ENCODE measurements at regions not wholly inside any gene's neighbourhood (a gene's known extent, or its start where the extent isn't known, plus 50 kb on each side); places are given as distances from the start of the nearest gene placed in this dataset.
A peak's percentile ranks its signal among the peaks of the same experiment; 100 is the strongest.

DNA sequence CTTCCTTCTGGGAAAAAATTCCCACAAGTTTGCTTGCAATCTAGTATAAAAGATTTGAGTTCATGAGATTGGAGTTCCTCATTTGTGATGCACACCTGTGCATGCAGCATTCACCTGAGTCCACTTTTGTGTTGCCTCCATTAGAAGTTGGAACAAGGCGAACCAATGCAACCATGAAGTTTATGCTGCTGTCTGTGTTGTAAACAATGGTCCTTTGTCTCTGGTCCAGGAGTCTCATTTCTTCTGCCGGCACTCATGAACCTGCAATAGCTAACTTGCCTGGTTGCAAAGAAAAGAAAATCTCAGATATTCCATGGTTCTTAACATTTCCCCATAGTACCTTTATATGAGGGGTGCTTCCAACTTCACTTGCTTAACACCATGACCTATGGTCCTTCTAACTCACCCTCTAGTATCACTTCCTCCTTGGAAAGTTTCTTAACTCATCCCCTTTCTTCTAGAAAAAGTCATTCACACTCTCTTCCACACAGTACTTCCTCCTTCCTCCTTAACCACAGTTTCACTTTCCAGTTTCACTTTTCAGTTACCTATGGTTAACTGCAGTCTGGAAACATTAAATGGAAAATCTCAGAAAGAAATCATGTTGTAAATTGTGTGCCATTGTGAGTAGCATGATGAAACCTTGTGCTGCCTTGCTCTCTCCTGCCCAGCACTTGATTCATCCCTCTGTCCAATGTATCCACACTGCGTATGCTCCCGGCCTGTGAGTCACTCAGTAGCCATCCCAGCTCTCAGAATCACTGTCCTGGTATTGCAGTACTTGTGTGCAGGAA is 128.8 kb upstream of the TRIB2 start:
- peaks cover 12% of the 10 kb centered on the region for H3K4me1 Mint-ChIP-seq (ENCODE audit: low read depth)
- no peaks in the 10 kb centered on the region for H3K36me3 Mint-ChIP-seq (ENCODE audit: low read depth)
- TF ChIP-seq, protein P1, sequence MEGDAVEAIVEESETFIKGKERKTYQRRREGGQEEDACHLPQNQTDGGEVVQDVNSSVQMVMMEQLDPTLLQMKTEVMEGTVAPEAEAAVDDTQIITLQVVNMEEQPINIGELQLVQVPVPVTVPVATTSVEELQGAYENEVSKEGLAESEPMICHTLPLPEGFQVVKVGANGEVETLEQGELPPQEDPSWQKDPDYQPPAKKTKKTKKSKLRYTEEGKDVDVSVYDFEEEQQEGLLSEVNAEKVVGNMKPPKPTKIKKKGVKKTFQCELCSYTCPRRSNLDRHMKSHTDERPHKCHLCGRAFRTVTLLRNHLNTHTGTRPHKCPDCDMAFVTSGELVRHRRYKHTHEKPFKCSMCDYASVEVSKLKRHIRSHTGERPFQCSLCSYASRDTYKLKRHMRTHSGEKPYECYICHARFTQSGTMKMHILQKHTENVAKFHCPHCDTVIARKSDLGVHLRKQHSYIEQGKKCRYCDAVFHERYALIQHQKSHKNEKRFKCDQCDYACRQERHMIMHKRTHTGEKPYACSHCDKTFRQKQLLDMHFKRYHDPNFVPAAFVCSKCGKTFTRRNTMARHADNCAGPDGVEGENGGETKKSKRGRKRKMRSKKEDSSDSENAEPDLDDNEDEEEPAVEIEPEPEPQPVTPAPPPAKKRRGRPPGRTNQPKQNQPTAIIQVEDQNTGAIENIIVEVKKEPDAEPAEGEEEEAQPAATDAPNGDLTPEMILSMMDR (IDR thresholded peaks at IDR 0.05) = no peak
- no peaks in the 10 kb centered on the region for H3K9me3 Mint-ChIP-seq (ENCODE audit: low read depth)
- no peak for DNase-seq (ENCODE audit: low spot score)
- H3K27ac Mint-ChIP-seq (ENCODE audit: unreplicated experiment) = peak overlapping the region; percentile 93
- H3K4me3 Mint-ChIP-seq (ENCODE audit: unreplicated experiment) = no peak overlapping the region
- H3K27me3 Mint-ChIP-seq (ENCODE audit: low read depth) = no peaks in the 10 kb centered on the region

DNA sequence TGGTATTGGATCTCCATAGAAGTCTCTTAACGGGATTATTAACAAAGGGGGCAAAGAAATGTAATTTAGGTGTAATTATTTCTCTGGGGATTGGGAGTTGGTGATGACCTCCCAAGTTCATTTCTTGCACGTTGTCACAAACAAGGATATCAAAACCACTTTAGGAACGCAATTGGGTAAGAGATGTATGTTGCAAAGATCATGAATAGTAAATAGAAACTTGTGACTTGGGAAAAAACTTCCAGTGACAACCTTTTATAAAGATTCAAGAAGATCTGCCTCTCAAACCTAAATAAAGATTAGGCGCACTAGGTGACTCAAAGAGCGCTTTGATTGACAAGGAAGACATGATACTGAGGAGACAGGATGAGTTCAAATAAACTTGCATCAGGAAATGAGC is 127.8 kb upstream of the TRIB2 start:
- no peaks in the 10 kb centered on the region for H3K27me3 Mint-ChIP-seq (ENCODE audit: low read depth)
- H3K4me1 Mint-ChIP-seq (ENCODE audit: low read depth) = peaks cover 12% of the 10 kb centered on the region
- no peak overlapping the region for H3K4me3 Mint-ChIP-seq (ENCODE audit: unreplicated experiment)
- H3K27ac Mint-ChIP-seq (ENCODE audit: unreplicated experiment) = no peak overlapping the region
- H3K9me3 Mint-ChIP-seq (ENCODE audit: low read depth) = no peaks in the 10 kb centered on the region
- TF ChIP-seq, protein P1 (IDR thresholded peaks at IDR 0.05) = no peak
- DNase-seq (ENCODE audit: low spot score) = no peak
- no peaks in the 10 kb centered on the region for H3K36me3 Mint-ChIP-seq (ENCODE audit: low read depth)

DNA sequence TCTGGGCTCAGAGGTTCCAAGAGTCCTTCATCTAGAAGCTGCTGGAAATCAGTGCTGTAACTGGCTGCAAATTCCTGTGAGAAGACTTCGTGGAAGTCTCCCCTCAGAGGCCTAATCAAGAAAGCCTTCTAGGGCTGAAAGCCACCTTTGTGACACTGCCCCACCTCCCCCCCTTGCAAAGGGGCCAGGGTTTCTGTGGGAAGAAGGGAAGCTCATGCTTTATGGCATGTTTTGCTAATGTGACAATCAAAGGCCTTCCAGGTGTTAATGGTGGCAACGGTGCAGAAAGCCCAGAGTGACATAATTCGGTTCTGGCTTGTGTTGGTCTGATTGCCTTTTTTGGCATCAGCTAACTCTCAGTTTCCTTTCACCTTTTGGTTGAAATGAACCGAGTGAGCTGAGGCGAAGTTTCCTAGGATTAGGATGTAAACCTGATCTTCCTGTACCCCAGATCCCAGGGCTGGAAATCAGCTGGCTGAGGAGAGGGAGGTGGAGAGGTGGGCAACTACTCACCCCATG is 126.9 kb upstream of the TRIB2 start:
- H3K4me1 Mint-ChIP-seq (ENCODE audit: low read depth) = peaks cover 12% of the 10 kb centered on the region
- no peak overlapping the region for H3K4me3 Mint-ChIP-seq (ENCODE audit: unreplicated experiment)
- no peak for DNase-seq (ENCODE audit: low spot score)
- H3K9me3 Mint-ChIP-seq (ENCODE audit: low read depth) = no peaks in the 10 kb centered on the region
- H3K27me3 Mint-ChIP-seq (ENCODE audit: low read depth) = no peaks in the 10 kb centered on the region
- H3K27ac Mint-ChIP-seq (ENCODE audit: unreplicated experiment) = no peak overlapping the region
- no peaks in the 10 kb centered on the region for H3K36me3 Mint-ChIP-seq (ENCODE audit: low read depth)
- TF ChIP-seq, protein P1 (IDR thresholded peaks at IDR 0.05) = no peak

GRCh38 chr2:12592296-12592695 is 124.4 kb upstream of the TRIB2 start:
- TF ChIP-seq, protein P1 (IDR thresholded peaks at IDR 0.05) = no peak

GRCh38 chr2:12594590-12594989 is 122.1 kb upstream of the TRIB2 start:
- Mint-ChIP-seq H3K27me3 (ENCODE audit: low read depth) (no peaks in the 10 kb centered on the region), H3K36me3 (ENCODE audit: low read depth) (no peaks in the 10 kb centered on the region), H3K27ac (ENCODE audit: unreplicated experiment) (no peak overlapping the region), H3K4me1 (ENCODE audit: low read depth) (no peaks in the 10 kb centered on the region), H3K4me3 (ENCODE audit: unreplicated experiment) (no peak overlapping the region), H3K9me3 (ENCODE audit: low read depth) (peaks cover 3% of the 10 kb centered on the region)
- no peak for DNase-seq (ENCODE audit: low spot score)
- TF ChIP-seq, protein P1 (IDR thresholded peaks at IDR 0.05) = no peak

More at GRCh38 chr2:12592296-12592695, 124.4 kb upstream of the TRIB2 start:
- Mint-ChIP-seq H3K4me3 (ENCODE audit: unreplicated experiment) (no peak overlapping the region), H3K9me3 (ENCODE audit: low read depth) (no peaks in the 10 kb centered on the region), H3K27me3 (ENCODE audit: low read depth) (no peaks in the 10 kb centered on the region), H3K27ac (ENCODE audit: unreplicated experiment) (no peak overlapping the region), H3K4me1 (ENCODE audit: low read depth) (peaks cover 12% of the 10 kb centered on the region), H3K36me3 (ENCODE audit: low read depth) (no peaks in the 10 kb centered on the region)
- DNase-seq (ENCODE audit: low spot score) = no peak

All from chondrocyte (in vitro differentiated cells).